ENCODE measurements at regions not wholly inside any gene's neighbourhood (a gene's known extent, or its start where the extent isn't known, plus 50 kb on each side); places are given as distances from the start of the nearest gene placed in this dataset.
"Not testable (repeated sequence)": the region's sequence is repeated elsewhere in the genome, so short reads cannot be mapped to it uniquely, and the experiment has no call there.

DNA sequence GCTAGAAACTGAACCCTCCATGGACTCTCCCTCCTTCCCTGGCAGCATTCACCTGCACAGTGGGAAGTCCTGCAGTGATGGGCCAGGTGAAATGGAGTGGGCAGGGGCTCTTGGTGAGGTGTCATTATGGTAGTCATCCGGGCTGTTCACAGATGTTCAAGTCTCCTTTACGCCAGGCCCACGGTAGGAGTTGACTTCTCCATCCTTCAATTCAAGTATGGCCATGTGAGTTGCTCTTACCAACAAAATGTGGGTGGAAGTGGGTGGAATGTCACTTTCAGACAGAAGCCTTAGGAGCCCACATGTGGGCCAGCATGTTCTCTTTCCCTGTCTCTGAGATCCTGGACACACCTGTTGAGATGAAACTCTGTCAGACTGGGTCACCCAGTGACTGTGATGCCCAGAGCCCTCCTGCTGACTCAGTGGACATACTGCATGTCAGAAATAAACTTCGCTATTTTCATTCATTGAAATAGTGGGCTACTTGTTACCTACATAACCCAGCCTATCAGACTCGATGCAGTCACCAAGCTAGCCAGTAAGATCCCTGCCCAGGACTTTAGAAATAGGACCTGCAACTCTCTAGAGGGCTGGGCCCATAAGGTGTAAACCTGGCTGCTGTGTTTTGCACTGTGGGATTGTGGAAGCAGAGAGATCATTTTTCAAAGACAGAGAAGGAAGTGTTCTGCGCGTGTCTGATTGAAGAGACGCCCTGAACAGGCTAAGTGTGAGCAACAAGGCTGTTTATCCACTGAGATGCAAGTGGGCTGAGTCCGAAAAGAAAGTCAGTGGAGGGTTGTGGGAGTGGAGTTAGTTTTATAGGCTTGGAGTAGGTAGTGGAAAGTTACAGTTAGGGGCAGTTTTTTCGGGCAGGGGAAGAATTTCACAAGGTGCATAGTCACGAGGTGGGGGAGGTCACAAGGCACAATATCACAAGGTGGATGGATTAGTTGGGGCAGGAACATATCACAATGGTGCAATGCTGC lies 174.4 kb downstream of the TRIM43 start:
- not testable (repeated sequence) for DNase-seq (ENCODE audit: low read depth)

DNA sequence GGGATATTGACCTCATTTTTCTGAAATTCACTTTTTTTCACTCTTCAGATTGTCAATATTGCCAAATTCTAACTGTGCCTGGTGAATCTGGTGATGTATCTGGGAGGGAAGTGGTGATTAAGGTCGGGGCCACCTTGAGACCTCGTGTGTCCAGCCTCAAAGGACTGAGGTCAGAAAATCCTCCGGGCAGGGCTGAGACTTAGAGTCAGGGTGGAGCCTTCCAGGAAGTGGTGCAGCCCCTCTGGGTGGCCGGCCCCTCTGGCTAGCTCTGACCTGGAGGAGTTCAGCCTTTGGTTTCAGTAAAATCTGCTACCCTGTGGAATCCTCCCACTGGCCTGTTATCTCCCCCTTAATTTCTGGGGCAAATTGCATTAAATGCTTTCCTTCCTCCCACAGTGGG lies 175.7 kb downstream of the TRIM43 start:
- not testable (repeated sequence) for DNase-seq (ENCODE audit: low read depth)

DNA sequence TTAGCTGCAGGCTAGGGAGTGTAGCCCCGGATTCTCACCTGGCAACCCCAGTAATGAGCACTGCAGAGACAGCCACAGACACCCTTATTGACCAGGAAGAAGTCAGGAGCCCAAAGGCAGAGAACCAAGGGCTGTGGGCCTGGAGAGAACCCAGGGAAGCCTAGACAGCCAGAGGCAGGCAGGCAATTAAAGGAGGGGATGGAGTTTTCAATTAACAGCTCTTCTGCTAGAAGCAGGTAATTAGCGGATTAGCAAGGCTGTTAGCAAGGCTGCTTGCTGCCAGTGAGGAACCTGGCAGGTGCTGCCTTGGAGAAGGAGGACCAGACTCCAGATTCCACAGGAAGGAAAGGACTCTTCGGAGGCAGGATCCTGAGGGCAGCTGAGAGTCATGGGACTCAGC lies 176.1 kb downstream of the TRIM43 start:
- not testable (repeated sequence) for DNase-seq (ENCODE audit: low read depth)

DNA sequence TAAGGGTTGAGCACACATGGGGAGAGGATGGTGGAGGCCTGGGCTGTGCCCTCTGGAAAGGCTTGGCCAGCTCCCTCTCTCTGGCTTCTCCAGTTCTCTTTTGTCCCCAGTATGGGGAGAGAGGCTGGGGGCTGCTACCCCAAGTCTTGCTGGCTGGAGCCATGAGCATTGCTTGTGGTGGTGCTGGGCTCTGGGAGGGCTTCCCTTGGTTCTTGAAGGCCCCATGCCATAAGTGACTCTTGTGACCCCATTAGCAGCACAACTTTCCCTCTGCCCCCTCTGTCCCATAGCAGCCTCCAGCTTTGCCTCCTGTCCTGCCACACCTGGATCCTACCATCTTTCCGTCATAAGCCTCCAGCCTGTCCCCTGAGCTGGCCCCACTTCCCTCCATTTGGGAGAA lies 177.5 kb downstream of the TRIM43 start:
- not testable (repeated sequence) for DNase-seq (ENCODE audit: low read depth)

DNA sequence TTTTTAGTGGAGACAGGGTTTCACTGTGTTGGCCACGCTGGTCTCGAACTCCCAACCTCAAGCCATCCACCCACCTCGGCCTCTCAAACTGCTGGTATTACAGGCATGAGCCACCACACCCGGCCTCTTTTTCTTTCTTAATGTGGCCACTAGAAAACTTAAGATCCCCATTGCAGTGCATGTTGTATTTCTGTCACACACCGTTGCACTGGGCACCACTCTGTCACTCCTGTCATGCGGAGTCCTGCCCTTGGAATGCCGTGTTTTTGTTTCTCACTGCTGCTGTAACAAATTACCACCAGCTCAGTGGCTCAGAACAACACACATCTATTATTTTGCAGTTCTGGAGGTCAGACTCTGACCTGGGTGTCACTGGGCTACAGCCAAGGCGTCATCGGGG lies 178.9 kb downstream of the TRIM43 start:
- DNase-seq (ENCODE audit: low read depth), result not testable (repeated sequence)

DNA sequence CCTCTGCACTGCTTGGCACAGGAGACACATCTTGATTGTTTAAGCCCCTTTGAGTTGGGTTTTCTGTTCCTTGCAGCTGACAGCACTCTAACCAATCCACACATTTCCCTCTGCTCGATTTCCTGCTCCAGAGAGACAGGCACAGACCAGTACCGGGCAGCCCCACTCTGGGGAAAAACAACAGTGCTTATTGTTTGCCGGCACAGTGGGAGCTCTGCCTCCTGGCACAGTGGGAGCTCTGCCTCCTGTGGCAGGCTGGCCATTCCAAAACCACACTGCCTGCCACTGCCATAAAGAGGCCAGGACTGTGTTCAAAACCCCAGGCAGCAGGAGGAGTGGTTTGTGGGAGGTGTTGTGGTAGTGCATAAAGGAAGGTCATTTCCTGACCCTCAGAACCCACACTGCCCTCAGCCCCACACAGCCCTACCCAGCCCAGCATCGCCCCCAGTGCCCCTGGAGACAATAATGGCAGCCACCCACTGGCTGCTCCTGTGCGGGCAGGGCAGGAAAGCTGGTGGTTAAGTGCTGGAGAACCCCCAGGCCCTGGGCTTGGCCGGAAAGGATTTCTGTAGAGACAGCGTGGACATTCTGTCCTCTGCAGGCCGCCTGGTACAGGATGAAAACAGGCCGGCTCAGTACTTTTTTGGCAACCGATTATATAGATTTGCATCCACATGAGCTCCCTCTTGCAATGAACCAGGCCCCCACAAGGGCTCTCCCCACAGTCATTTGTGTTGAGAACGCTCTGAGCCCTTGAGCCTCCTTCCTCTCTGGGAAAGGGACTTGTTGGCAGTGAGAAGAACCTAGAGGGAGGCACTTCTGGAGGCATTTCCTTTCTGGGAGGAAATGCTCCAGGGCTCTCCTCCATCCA lies 182.8 kb downstream of the TRIM43 start:
- not testable (repeated sequence) for DNase-seq (ENCODE audit: low read depth)

DNA sequence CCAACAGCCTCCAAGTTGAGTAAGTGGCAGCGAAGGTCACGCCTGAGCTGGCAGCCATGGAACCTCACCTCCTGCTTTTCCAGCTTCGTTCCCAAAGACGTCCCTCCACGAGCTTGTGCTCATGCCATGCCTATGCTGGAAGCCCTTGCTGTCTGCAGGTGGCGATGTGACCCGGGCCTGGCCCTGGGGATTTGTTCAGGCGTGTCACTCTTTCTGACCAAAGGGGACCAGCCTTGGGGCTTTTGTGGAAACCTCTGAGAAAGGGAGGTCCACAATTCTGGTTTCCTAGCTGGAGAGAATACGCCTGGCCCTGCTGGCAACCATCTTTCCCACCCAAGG lies 183.4 kb downstream of the TRIM43 start:
- DNase-seq (ENCODE audit: low read depth), result not testable (repeated sequence)
